NCI-H146 treated with DMSO at 0.1 percent for 48 hours (cell line): ENCODE measurements at regions not wholly inside any gene's neighbourhood (a gene's known extent, or its start where the extent isn't known, plus 50 kb on each side); places are given as distances from the start of the nearest gene placed in this dataset.

Source experiments
- DNase-seq: peaks from one replicate; lab custom pipeline; 2025; ENCODE audit not compliant: unreplicated experiment; lab: John Stamatoyannopoulos, UW

GRCh38 chr5:12312343-12312742, 408.1 kb upstream of the CTNND2 start:
- no peak for DNase-seq

GRCh38 chr5:12294151-12294550, 389.9 kb upstream of the CTNND2 start:
- DNase-seq, result no peak

GRCh38 chr5:12292610-12293204, 388.5 kb upstream of the CTNND2 start:
- peak; percentile 3 for DNase-seq

- no peak for DNase-seq
Measured at GRCh38 chr5:12284604-12285003, 380.4 kb upstream of the CTNND2 start.

- DNase-seq, result no peak
Measured at GRCh38 chr5:12277504-12278192, 373.4 kb upstream of the CTNND2 start.

DNA sequence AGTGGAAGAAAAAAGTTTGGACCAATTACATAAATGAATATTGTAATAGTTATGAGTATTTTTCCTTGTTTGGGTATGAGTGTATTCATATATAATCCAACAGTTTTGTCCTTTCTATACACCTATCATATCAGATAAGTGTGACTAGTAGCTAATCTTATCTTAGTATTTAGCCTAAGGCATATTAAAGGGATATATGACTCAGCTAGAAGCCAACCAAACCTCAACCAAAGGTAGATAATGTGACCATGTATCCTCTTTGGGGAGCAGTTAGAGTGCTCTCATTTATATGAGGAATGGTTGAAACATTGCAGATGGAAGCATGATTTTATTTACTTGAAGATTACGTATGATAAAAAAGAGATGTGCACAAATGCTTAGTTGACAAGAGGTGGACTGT, 370.0 kb upstream of the CTNND2 start:
- no peak for DNase-seq

DNA sequence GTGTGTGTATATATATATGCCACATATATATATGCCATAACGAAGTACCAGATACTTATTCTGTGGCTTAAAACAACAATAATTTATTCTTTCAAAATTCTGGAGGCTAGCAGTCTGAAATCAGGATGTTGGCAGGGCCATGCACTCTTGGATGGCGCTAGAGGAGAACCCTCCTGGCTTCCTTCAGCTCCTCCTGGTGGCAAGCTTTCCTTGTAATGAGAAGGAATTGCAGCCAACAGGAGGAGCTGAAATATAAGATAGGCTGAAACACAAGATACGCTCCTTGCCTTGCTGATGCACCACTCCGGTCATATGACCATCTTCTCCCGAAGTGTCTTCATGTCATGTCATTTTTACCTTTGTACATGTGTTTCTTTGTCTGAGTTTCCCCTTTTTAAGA, 368.1 kb upstream of the CTNND2 start:
- DNase-seq, result no peak

DNA sequence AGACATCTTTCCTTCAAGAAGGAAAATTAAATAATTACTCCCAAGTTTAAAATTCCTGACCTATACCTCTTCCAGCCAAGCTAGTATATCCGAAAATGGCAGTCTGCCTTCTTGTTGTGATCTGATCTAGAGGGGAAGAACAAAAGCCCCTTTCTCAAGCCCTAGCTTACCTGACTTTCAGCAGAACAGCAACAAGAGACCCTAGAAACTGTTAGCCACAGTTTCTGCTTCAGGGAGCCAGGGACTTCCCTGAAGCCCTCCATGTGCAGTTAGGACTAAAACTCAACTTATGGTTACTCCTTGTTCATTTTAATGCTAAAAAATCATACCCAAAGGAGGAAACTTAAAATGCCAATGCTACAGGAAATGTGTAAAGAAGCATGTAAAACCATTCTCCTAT, 366.7 kb upstream of the CTNND2 start:
- no peak for DNase-seq

DNA sequence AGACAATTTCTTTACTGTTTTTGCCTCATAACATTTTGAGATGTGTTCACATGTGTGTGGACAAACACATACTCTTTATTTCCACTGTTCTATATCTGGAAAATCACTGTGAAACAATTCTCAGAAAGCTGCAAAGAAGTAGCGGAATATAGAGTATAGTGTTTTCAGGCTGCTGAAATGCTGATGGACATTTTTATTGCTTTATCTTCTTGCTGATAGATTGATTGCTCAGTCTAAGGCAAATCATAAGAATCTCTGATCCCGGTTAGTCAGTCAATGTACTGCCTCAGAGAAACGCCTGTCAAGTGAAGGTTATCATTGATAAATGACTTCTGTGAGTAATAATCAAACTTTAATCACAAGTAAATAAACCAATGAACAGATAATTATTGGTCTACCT, 364.9 kb upstream of the CTNND2 start:
- DNase-seq, result no peak

GRCh38 chr5:12258549-12258948, 354.3 kb upstream of the CTNND2 start:
- no peak for DNase-seq

- no peak for DNase-seq
Measured at GRCh38 chr5:12250454-12250853, 346.2 kb upstream of the CTNND2 start.

DNA sequence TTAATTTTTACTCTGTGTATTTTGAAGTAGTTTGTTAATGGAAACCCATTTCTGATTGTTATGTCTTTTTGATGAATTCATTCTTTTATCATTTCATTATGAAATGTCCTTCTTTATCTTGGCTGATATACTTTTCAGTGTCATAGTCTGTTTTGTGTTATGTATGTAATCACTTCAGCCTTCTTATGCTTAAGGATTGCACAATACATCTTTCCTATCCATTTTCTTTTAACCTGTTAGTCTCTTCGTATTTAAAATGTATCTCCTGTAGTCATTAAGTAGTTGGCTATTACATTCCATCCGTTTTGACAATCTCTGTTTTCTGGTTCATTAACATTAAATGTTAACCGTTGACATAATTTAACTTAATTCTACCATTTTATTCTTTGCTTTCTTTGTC, 344.6 kb upstream of the CTNND2 start:
- no peak for DNase-seq

DNA sequence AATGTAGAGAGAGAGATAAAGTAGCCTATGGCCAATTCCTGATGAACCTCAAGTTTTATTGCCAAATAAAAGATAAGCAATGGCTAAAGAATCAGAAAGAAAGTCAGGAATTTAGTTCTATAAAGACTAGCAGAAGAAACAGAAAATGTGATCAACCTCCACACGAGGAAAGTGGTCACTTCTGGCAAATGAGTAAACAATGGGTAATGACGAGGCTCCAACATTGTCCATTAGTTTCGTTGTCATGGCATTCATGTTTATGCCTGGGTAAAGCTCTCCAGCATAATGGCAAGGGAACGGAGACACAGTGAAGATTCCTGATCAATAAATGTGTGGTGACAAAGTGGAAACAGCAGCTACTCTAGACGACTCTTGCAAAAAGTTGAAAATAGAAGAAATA, 341.8 kb upstream of the CTNND2 start:
- no peak for DNase-seq

DNA sequence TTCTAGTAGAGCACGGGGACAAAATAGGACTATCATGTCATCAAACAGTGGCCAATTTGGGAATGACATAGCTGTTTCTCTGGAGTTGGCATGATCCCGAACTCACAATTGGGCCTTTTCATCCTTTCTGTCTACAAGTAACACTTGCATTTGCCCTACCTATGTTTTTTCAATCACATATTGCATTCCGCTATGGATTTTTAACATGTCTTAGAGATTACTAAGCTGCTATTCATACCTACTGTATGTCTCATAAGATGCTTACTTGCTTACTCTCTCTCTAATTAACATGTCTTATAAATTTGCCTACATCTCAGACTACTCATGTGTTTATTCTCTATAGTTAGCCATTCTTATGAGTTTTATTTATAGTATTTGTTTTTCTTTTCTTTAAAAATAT, 341.2 kb upstream of the CTNND2 start:
- no peak for DNase-seq

DNA sequence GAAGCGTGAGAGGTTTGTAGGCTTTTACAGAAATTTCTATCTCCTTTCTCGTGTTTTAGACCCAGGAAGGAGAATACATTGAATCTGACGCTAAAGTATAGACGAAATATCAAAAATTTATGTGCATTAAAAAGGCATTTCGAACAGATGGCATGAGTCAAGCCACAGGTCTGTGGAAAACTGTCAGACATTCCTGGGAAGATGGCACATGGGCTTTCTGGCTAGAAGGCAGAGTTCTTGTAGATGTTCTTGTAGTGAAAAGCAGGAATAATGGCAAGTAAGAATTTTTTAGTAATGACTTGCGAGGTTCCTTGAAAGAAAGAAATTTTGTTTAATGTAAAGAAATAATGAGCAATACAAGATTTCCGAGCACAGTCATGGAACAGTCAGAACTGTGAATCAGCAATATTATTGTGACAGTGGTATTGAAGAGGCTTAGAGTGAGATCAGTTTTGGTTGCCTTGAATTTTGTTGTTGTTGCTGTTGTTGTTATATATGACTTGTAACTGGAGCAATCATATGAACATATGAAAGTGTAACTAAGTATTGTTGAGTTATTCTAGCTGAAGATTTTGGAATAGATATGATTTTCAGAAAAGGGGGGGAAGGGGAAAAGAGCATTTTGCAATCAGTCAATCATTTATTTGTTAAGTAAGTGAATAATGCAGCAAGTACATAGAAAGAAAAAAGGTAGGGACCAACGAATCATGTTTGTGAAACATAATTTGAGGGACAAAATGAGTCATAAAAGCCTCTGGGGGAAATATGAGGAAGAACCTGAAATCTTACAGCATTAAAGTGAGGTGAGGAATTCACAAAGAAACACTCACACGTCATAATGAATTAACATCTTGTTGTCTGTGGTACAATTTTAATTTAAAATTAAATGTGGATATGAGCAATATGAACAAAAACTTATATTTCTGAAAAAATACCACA, 339.0 kb upstream of the CTNND2 start:
- no peak for DNase-seq

DNA sequence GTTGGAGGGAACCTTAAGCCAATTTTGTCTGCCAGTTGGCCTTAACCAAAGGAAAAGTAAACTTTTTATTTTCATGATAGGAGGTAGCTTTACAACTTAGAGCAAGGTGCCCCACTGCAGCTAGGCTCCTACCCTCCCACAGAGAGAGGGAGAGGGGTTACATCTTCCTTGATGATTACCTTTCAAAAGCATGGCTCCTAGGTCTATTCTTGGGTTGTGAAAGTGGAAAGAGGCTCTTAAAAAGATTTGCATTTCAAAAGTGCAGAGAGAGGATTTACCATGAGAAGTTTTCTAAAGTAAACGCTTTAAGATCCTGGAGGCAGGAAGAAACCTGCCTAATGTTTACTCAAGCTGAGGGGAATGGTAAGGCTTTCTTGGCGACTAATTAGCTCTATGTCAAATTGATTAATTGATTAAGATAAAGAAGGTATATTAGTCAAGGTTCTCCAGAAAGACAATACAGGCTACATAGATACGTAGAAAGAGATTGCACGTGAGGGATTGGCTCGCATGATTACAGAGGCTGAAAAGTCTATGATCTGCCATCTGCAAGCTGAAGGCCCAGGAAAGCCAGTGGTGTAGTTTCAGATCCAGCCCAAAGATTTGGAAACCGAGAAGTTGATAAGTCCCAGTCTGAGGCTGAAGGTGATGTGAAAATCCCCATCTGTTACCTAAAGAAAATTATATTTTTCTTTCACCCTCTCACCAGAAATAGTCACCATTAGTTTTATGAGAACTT, 333.8 kb upstream of the CTNND2 start:
- DNase-seq, result no peak

- DNase-seq, result no peak
Measured at GRCh38 chr5:12230659-12231058, 326.4 kb upstream of the CTNND2 start.

GRCh38 chr5:12217039-12217438, 312.8 kb upstream of the CTNND2 start:
- no peak for DNase-seq

DNA sequence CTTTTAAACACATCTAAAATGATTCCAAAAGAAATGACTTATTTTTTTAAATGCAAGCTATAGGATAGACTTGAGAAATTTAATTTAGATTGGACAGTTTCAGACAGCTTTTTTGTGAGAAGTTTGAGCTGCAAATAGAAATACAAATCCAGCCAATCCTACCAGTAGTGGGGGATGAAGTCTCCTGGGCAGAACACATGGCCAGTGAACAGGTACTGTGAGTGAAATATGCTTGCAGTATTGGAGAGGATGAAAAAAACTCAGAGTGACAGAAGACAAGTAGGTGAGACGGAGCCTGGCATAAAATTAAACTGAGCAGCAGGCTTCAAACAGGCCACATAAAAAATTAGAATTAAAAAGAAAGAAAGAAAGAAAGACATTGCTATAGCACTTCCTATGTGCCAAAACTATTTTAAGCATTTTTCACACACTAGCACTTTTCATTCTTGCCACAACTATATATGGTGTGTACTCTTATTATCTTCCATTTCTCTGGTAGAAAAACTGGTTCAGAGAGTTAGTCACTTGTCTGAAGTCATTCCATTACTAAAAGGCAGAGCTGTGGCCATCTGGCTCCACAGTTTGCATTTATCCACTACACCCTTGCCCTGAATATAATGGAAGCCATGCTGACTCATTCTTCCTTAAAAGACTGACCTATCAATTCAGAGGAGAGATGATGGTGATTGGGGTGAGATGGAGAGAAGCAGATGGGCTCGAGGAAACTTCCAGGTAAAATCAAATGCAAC, 310.2 kb upstream of the CTNND2 start:
- DNase-seq, result no peak

DNA sequence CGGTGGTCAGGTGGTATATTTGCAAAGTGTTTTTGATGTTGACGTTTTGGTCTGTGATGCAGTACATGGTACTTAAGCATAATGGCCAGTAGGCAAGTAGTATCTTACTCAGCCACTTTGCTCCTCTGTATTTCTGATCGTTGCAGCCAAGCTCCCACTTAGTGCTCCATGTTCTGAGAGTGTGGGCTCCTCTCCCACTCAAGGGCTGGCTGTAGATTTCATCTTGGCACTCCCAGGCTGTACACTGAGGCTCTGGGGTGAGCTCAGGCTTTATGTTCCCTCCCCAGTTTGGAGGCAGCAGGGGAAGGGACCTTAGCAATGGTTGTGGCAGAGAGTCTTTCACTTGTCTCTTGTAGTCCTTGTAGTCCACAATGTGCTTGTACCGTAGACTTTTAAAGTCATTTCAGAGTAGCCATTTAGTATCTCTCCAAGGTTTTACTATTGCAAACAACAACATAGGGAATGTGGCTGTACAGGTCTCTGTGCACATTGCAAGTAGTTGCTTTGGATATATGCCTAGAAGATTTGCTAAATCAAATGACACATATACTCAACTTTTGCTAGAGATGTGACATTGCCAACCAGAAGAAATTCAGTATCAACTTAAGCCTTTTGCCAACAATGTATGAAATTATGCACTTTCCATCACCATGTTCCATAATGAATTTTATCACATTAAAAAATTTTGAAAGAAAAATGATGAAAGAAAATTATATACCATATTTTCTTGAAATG, 304.3 kb upstream of the CTNND2 start:
- no peak for DNase-seq
